ENCODE measurements at regions not wholly inside any gene's neighbourhood (a gene's known extent, or its start where the extent isn't known, plus 50 kb on each side); places are given as distances from the start of the nearest gene placed in this dataset.

DNA sequence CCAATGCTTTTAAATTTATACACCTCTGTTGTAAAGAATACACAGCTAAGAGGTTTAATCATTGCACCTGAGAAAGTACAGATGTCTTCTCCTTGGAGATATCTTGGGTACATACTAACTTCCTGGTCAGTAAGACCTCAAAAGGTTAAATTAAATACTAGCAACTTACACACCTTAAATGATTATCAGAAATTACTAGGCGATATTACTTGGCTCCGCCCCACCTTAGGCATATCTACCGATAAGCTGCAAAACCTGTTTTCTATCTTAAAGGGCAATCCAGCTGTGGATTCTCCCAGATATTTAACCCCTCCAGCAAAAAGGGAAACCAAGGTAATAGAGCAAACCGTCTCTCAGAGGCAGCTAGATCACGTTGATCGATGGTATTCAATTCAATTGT lies 819.4 kb downstream of the FAM133A start:
- TF ChIP-seq, protein P1, sequence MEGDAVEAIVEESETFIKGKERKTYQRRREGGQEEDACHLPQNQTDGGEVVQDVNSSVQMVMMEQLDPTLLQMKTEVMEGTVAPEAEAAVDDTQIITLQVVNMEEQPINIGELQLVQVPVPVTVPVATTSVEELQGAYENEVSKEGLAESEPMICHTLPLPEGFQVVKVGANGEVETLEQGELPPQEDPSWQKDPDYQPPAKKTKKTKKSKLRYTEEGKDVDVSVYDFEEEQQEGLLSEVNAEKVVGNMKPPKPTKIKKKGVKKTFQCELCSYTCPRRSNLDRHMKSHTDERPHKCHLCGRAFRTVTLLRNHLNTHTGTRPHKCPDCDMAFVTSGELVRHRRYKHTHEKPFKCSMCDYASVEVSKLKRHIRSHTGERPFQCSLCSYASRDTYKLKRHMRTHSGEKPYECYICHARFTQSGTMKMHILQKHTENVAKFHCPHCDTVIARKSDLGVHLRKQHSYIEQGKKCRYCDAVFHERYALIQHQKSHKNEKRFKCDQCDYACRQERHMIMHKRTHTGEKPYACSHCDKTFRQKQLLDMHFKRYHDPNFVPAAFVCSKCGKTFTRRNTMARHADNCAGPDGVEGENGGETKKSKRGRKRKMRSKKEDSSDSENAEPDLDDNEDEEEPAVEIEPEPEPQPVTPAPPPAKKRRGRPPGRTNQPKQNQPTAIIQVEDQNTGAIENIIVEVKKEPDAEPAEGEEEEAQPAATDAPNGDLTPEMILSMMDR (IDR thresholded peaks at IDR 0.05; ENCODE audit: poor library complexity, severe bottlenecking), result no peak
- Histone ChIP-seq H3K4me1 (ENCODE audit: insufficient read depth, poor library complexity, severe bottlenecking) (no peaks in the 10 kb centered on the region), H3K27me3 (ENCODE audit: insufficient read depth, poor library complexity, severe bottlenecking) (no peaks in the 10 kb centered on the region), H3K9me3 (ENCODE audit: severe bottlenecking) (no peaks in the 10 kb centered on the region), H3K27ac (ENCODE audit: poor library complexity, severe bottlenecking) (no peak overlapping the region), H3K4me3 (ENCODE audit: severe bottlenecking) (no peak overlapping the region), H3K36me3 (ENCODE audit: low read depth) (no peaks in the 10 kb centered on the region)
- DNase-seq (ENCODE audit: low spot score) (no peak), ATAC-seq (ENCODE audit: low read depth) (no peak)

DNA sequence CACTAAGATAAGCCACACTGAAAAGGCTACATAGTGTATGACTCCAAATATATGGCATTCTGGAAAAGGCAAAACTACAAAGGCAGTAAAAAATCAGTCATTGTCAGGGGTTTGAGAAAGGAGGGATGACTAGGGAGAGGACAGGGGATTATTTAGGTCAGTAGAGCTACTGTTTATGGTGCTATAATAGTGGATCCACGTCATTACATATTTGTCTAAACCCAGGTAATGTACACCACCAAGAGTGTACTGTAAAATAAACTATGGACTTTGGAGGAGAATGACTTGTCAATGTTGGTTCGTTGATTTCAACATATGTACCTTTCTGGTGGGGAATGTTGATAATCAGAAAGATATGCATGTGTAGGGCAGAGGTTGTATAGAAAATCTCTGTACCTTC lies 837.6 kb downstream of the FAM133A start:
- TF ChIP-seq, protein P1 (IDR thresholded peaks at IDR 0.05; ENCODE audit: poor library complexity, severe bottlenecking), result no peak
- no peaks in the 10 kb centered on the region for H3K4me1 ChIP-seq (ENCODE audit: insufficient read depth, poor library complexity, severe bottlenecking)
- H3K4me3 ChIP-seq (ENCODE audit: severe bottlenecking), result no peak overlapping the region
- no peaks in the 10 kb centered on the region for H3K36me3 ChIP-seq (ENCODE audit: low read depth)
- no peaks in the 10 kb centered on the region for H3K27me3 ChIP-seq (ENCODE audit: insufficient read depth, poor library complexity, severe bottlenecking)
- H3K27ac ChIP-seq (ENCODE audit: poor library complexity, severe bottlenecking), result no peak overlapping the region
- ATAC-seq (ENCODE audit: low read depth) (no peak), DNase-seq (ENCODE audit: low spot score) (no peak)
- no peaks in the 10 kb centered on the region for H3K9me3 ChIP-seq (ENCODE audit: severe bottlenecking)

DNA sequence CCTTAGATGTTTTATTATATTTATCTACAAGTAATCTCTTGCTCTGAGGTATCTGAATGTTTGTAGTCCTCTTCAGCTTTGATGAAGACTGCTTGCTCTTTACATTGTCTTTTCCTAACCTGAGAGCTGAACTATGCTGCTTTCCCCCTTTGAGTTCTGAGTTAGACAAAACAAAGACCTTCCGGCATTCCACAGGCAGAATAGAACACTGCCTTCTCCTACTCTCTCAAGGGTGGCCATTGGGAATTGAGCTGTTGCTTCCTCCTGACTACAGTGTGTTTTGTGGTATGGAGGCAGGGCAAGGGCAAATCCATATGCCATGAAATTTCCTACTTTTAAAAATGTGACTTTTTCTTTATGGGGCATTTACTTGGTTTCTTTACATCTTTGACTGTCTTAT lies 841.0 kb downstream of the FAM133A start:
- Histone ChIP-seq H3K9me3 (ENCODE audit: severe bottlenecking) (no peaks in the 10 kb centered on the region), H3K4me1 (ENCODE audit: insufficient read depth, poor library complexity, severe bottlenecking) (no peaks in the 10 kb centered on the region), H3K27me3 (ENCODE audit: insufficient read depth, poor library complexity, severe bottlenecking) (no peaks in the 10 kb centered on the region), H3K4me3 (ENCODE audit: severe bottlenecking) (no peak overlapping the region), H3K36me3 (ENCODE audit: low read depth) (no peaks in the 10 kb centered on the region), H3K27ac (ENCODE audit: poor library complexity, severe bottlenecking) (no peak overlapping the region)
- TF ChIP-seq, protein P1 (IDR thresholded peaks at IDR 0.05; ENCODE audit: poor library complexity, severe bottlenecking), result no peak
- ATAC-seq (ENCODE audit: low read depth) (no peak), DNase-seq (ENCODE audit: low spot score) (no peak)

DNA sequence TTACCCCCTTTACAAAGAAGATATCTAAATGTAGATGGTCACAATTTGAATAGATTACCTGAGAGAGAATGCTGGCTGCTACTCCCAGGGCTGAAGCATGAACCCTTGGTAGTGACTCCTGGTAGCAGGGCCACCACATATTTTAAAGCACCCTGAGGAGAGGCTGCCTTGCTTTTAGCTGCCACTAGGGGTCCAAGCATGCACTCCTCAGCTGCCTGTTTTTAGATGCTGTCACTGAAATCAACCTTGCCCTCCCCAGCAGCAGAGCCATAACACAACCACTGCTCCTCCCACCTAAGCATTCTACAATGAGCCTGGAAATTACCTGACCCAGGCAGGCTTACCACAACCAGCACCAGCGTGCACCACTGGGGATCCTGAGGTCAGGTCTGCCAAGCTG lies 850.9 kb downstream of the FAM133A start:
- DNase-seq (ENCODE audit: low spot score), result no peak
- Histone ChIP-seq H3K4me3 (ENCODE audit: severe bottlenecking) (no peak overlapping the region), H3K9me3 (ENCODE audit: severe bottlenecking) (no peaks in the 10 kb centered on the region), H3K27ac (ENCODE audit: poor library complexity, severe bottlenecking) (no peak overlapping the region), H3K27me3 (ENCODE audit: insufficient read depth, poor library complexity, severe bottlenecking) (no peaks in the 10 kb centered on the region), H3K4me1 (ENCODE audit: insufficient read depth, poor library complexity, severe bottlenecking) (no peaks in the 10 kb centered on the region), H3K36me3 (ENCODE audit: low read depth) (no peaks in the 10 kb centered on the region)
- TF ChIP-seq, protein P1 (IDR thresholded peaks at IDR 0.05; ENCODE audit: poor library complexity, severe bottlenecking), result no peak
- ATAC-seq (ENCODE audit: low read depth), result no peak

DNA sequence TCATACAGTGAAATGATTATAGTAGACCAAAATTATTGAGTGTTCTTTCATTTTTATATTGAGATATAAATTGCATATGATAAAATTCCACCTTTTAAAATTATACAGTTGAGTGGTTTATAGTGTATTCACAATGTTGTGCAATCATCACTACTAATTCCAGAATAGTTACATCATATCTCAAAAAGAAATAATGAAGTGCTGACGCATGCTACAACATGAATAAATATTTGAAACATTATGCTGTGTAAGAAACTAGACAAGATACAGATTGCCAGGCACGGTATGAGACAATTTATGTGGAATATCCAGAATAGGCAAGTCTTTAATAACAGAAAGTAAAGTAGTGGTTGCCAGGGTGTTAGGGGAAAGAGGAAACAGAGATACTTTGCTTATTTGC lies 871.7 kb downstream of the FAM133A start:
- TF ChIP-seq, protein P1 (IDR thresholded peaks at IDR 0.05; ENCODE audit: poor library complexity, severe bottlenecking), result no peak
- H3K4me3 ChIP-seq (ENCODE audit: severe bottlenecking), result no peak overlapping the region
- H3K9me3 ChIP-seq (ENCODE audit: severe bottlenecking), result no peaks in the 10 kb centered on the region
- H3K27ac ChIP-seq (ENCODE audit: poor library complexity, severe bottlenecking), result no peak overlapping the region
- H3K36me3 ChIP-seq (ENCODE audit: low read depth), result no peaks in the 10 kb centered on the region
- H3K27me3 ChIP-seq (ENCODE audit: insufficient read depth, poor library complexity, severe bottlenecking), result no peaks in the 10 kb centered on the region
- no peaks in the 10 kb centered on the region for H3K4me1 ChIP-seq (ENCODE audit: insufficient read depth, poor library complexity, severe bottlenecking)
- ATAC-seq (ENCODE audit: low read depth), result no peak
- no peak for DNase-seq (ENCODE audit: low spot score)
